GM12892 (cell line): ENCODE measurements at regions not wholly inside any gene's neighbourhood (a gene's known extent, or its start where the extent isn't known, plus 50 kb on each side); places are given as distances from the start of the nearest gene placed in this dataset.

Experiments used
- POLR2A ChIP-seq: IDR thresholded peaks from 2 replicates; pipeline ENCODE4 v1.6.1; 2011; ENCODE audit warnings: low read depth, low read length, control low read depth
- TAF1 ChIP-seq: IDR thresholded peaks from 2 replicates; pipeline ENCODE4 v1.6.1; 2011; ENCODE audit warnings: low read depth, mild to moderate bottlenecking, control low read depth, low read length, borderline replicate concordance

DNA sequence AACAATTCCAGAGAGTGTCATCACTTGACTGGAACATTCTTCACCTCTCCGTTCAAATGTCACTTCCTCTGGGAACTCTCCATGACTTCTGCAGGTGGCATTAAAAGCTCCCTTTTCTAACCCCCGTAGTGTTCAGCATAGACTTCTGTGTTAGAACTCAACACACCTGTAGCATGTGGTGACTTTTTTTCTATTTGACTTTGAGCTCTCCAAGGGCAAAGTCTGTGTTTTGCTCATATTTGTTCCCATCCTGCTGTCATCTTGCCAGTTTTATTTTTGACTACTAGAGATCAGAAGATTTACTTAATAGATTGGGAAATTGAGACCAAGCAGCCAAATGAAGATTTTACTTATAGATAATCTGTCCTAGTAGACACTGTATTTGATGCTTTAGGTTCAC lies 367.1 kb downstream of the INSC start:
- TF ChIP-seq POLR2A (no peak), TAF1 (no peak)
